RWPE1 (cell line): ENCODE measurements at regions not wholly inside any gene's neighbourhood (a gene's known extent, or its start where the extent isn't known, plus 50 kb on each side); places are given as distances from the start of the nearest gene placed in this dataset.

ENCODE experiments used
- CTCF ChIA-PET: fragments of 350-600 bp; sonication (Branson Sonifier 250); formaldehyde crosslinking; extraction: SDS; loops from one replicate; lab custom pipeline; 2021; lab: Yijun Ruan, JAX
- POLR2A ChIA-PET: fragments of 400-600 bp; formaldehyde crosslinking; extraction: SDS; loops from one replicate; lab custom pipeline; 2020; ENCODE audit warnings: antibody characterized with exemption; ENCODE audit not compliant: low non-redundant PET; lab: Yijun Ruan, JAX
- DNase-seq: peaks from one replicate; pipeline ENCODE4 v3.0.0; 2012; ENCODE audit warnings: low spot score
- H3K27ac ChIP-seq: fragments of 450-650 bp; 2 replicates; pipeline ENCODE4 v1.5.1; 2017
- CTCF ChIP-seq: fragments of 450-650 bp; conservative IDR thresholded peaks from 2 replicates; pipeline ENCODE4 v1.5.1; 2017; ENCODE audit warnings: low read depth, mild to moderate bottlenecking

- CTCF ChIA-PET, result no interaction called here
- POLR2A ChIA-PET, result no interaction called here
- no peak for DNase-seq
- H3K27ac ChIP-seq, result no peak overlapping the region
- TF ChIP-seq CTCF, result no peak
Measured at GRCh38 chr12:85653731-85654455, 182.3 kb downstream of the RASSF9 start.

GRCh38 chr12:85654456-85654840 lies 181.8 kb downstream of the RASSF9 start:
- H3K27ac ChIP-seq, result no peak overlapping the region
- ChIA-PET CTCF (no interaction called here), POLR2A (no interaction called here)
- no peak for DNase-seq
- no peak for TF ChIP-seq CTCF

- DNase-seq, result no peak
- TF ChIP-seq CTCF, result no peak
- ChIA-PET POLR2A (no interaction called here), CTCF (interaction anchor here (0.6 kb wide), 1 partner anchor 13 kb away, joined by 3 read pairs; no protein-coding TSS in a partner anchor)
- H3K27ac ChIP-seq, result no peak overlapping the region
Measured at GRCh38 chr12:85656561-85656960, 179.6 kb downstream of the RASSF9 start.

DNA sequence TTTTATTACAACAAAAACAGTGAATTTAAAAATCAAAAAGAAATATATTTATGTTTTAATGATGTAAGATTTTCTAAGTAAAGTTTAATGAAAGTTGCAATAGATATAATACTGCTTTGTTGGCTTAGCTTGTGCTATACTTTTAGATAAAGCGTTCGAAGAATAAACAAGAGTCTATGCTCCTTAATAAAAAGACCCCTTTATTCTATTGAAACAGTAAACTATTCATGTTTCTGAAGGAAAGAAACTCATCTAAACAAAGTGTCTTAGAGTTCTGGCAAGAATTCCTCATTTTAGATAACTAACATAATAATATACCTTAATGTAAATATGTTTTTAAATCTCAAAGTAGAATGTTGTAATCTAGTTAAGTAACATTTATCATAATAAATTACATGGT lies 179.0 kb downstream of the RASSF9 start:
- TF ChIP-seq CTCF, result no peak
- DNase-seq, result no peak
- ChIA-PET CTCF (no interaction called here), POLR2A (no interaction called here)
- H3K27ac ChIP-seq, result no peak overlapping the region

- no peak for TF ChIP-seq CTCF
- no peak for DNase-seq
- H3K27ac ChIP-seq, result no peak overlapping the region
- CTCF ChIA-PET, result no interaction called here
- POLR2A ChIA-PET, result no interaction called here
Measured at GRCh38 chr12:85657836-85658630, 178.2 kb downstream of the RASSF9 start.

DNA sequence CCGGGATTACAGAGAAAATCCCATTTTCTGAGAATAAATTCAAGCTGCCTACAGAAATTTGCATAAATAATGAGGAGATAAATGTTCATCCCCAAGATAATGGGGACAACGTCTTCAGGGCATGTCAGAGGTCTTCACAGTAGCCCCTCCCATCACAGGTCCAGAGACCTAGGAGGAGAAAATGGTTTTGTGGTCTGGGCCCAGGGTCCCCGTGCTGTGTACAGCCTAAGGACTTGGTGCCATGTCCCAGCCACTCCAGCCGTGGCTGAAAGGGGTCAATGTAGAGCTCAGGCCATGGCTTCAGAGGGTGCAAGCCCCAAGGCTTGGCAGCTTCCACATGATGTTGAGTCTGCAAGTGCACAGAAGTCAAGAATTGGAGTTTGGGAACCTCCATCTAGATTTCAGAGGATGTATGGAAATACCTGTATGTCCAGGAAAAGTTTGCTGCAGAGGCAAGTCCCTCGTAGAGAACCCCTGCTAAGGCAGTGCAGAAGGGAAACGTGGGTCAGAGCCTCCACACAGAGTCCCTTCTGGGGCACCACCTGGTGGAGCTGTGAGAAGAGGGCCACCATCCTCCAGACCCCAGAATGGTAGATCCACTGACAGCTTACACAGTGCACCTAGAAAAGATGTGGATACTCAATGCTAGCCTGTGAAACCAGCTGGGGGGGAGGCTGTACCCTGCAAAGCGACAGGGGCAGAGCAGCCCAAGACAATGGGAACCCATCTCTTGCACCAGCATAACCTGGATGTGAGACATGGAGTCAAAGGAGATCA lies 176.3 kb downstream of the RASSF9 start:
- DNase-seq, result no peak
- POLR2A ChIA-PET, result no interaction called here
- no peak overlapping the region for H3K27ac ChIP-seq
- CTCF ChIA-PET, result no interaction called here
- TF ChIP-seq CTCF, result no peak
